B cell (primary cell): ENCODE measurements at regions not wholly inside any gene's neighbourhood (a gene's known extent, or its start where the extent isn't known, plus 50 kb on each side); places are given as distances from the start of the nearest gene placed in this dataset.

Source experiments
- CTCF ChIP-seq: fragments of 200-600 bp; IDR thresholded peaks from one replicate; pipeline ENCODE4 v1.8.0; 2022; ENCODE audit warnings: antibody characterized with exemption, mild to moderate bottlenecking
- EZH2 ChIP-seq: IDR thresholded peaks from 2 replicates; pipeline ENCODE4 v1.6.1; 2012; ENCODE audit warnings: borderline replicate concordance, low read depth, mild to moderate bottlenecking, moderate library complexity, low read length; ENCODE audit not compliant: insufficient read depth, poor library complexity, severe bottlenecking

GRCh38 chr10:43903451-43903850 is 254.8 kb upstream of the ZNF32 start:
- TF ChIP-seq CTCF, result no peak
- no peak for TF ChIP-seq EZH2
